HG03354 (cell line): ENCODE measurements at regions not wholly inside any gene's neighbourhood (a gene's known extent, or its start where the extent isn't known, plus 50 kb on each side); places are given as distances from the start of the nearest gene placed in this dataset.
"Not testable (repeated sequence)": the region's sequence is repeated elsewhere in the genome, so short reads cannot be mapped to it uniquely, and the experiment has no call there.

Source experiments
- ATAC-seq: cut with Tn5 transposase; IDR thresholded peaks from one replicate; pipeline ENCODE4 v1.9.1; 2021; ENCODE audit warnings: mild to moderate bottlenecking; ENCODE audit not compliant: unreplicated experiment, poor library complexity, severe bottlenecking

DNA sequence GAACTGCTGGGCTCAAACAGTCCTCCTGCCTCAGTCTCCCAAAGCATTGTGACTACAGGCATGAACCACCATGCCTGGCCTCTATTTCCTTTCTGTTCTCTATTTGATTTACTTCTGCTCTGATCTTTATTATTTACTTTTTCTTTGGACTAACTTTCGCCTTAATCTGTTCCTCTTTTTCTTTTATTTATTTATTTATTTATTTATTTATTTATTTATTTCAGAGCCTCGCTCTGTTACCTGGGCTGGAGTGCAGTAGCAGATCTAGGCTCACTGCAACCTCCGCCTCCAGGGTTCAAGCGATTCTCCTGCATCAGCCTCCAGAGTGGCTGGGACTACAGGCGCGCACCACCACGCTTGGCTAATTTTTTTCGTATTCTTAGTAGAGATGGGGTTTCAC is 1158.3 kb upstream of the GOT2 start:
- no peak for ATAC-seq

- ATAC-seq = no peak
Observed at GRCh38 chr16:59887856-59888255, 1153.7 kb upstream of the GOT2 start.

GRCh38 chr16:59886021-59886420 is 1151.9 kb upstream of the GOT2 start:
- no peak for ATAC-seq

- ATAC-seq = no peak
Observed at GRCh38 chr16:59881376-59881775, 1147.3 kb upstream of the GOT2 start.

DNA sequence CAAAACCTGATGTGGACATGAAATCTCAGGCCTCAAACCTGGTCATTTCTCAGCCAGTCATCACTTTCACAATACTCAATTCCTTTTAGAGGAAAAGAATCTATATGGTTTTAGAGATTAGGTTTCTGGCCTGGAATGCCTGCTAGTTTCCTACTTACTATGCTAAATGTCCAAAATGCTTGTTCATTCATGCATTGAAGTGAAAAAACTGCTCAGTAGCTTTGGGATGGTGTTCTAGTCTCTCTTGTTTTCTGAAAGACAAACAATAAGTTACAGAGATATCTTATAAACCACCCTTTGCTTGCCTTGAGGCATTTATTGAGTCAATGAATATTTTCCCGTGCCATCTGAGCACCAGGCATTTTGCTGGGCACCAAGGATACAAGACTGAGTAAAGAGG is 1146.5 kb upstream of the GOT2 start:
- no peak for ATAC-seq

DNA sequence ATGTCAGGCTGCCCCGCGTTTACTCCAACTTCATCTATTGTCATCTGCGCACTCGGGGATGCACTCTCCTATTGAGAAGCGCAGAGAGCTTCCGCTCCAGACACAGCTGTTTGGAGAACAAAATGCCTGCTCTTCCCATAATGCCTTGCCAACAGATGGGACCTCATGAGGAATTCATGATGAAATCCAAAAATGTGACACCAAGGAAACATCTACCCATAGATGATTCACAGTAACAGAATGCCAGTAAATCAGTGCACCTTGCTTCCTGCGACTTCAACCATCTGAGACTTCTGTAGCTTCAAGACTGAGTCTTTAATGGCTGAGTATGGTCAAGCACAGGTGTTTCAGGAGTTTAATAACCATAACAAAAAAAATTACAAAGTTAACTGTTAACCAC is 1144.9 kb upstream of the GOT2 start:
- ATAC-seq = no peak

DNA sequence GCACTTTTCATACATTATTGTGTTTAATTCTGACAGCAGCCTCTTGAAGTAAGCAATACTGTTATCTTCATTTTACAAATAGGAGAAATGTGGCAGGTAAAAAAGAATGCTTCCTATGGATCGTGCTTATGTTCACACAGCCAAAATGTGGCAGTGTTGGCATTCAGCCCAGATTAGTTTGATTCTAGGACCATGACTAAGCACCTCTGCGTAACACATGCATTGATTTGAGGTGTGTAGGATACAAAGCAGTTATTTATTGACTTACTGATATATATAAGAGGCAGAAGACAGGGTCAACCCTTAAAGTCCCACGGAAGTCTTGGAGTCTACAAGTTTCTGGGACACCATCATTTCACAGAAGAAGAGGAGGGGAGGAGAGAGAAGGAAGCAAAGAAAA is 1144.4 kb upstream of the GOT2 start:
- no peak for ATAC-seq

- ATAC-seq = no peak
Observed at GRCh38 chr16:59864981-59865666, 1131.0 kb upstream of the GOT2 start.

DNA sequence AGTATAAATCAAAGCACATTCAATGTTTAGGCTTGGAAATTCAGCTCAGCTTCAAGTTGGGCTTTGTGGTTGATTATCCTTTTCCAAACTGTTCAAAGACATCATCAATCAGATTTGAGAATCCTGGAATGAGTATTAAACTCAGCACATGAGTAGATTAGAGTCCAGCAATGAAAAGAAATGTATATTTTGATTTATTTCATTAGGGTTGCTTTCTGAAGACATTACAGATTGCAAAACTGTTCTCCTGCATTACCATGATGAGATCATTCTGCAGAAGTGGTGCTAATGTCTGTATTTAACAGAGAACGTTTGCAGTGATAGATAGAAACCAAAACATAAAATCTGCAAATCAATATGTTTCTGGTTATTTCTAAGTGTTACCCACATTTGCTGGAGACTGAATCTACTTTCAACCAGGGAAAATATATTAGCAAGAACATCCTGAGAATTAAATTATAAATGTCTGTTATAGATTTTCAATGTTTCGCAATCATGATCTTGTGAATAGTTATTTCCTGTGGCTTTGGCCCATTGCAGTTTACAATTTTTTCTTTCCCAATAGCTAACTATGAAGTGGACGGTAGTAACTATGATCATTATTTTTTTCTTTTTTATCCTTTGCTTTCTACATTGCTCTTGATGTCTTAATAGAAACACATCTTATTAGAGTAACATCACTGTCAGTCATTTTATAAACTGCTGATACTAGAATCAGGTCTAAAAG is 1125.7 kb upstream of the GOT2 start:
- no peak for ATAC-seq

DNA sequence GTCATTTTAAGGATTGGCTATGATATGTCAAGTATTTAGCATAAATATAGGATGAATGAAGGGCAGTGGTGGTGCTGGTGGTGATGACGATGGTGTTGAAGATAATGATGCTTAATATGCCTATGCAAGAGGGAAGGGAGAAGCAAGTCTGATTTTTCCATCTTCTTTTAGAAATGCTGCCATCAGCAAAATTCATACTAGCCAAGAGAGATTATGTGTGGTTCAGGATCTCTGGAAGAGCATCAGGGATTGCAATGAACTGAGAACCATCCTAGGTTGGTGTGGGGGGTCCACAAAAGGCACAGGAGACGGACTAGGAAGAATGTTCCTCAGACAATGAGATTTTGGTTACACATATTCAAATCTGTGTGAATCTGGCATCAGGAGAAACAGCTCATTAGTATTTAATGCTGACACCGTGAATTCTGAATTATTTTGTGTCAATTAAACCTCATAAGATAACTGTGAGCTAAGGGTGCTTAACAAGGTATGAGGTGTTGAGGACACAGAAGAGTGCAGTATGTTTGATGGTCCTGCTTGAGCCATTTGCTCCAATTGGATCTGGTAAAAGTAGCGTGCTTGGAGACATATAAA is 1120.8 kb upstream of the GOT2 start:
- no peak for ATAC-seq

- no peak for ATAC-seq
Observed at GRCh38 chr16:59849716-59850115, 1115.6 kb upstream of the GOT2 start.

DNA sequence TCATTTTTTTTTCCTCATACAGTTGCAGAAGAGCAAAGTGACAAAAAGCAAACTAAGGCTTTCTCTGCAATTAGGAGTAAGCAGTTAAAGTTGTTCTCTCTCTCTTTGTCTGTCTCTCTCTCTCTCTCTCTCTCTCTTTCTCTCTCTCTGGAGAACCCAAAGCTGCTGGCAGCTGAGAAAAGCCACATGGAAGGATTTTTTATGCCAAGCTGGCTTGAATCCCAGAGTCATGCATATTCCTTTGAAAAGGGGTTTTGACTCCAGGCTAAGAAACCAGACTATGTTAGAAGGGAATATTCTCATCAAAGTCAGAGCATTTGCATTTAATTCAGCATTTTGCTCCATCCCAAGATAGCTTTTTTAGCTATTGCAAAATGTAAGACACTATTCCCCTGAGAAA is 1114.2 kb upstream of the GOT2 start:
- no peak for ATAC-seq

DNA sequence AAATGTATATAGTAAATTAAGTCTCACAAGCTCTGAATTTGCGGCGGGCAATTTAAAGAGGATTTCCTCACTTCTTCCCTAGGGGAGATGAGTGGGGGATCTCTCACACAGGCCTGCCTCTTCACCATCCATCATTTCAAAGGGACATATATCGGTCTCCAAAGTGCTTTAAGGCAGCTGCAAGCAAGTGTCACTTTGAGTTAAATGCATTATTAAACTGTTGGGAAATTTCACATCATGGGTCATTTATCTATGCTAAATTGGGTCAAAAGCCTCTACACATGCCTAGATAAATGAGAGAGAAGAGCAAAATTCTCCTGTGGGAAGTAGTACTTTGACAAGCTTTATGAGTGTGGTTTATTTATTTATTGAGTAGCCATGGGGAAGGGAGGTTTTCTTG is 1106.1 kb upstream of the GOT2 start:
- no peak for ATAC-seq

DNA sequence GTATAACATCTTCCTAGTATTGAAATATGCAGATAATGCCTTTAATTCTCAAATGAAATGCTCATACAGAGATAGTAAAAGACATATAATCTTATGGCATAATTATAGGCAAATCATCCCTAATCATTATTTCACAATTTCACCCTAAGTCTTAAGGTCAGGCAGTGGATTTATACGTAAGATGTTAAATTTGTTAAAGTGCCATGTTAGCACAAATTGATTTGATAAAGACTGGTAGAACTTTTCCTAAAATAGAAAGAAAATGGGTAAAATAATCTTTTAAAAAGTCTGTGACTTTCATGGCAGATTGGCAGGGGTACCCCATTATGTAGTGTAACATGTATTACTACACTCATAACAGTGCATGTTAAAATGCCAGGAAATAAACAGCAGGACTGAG is 1092.7 kb upstream of the GOT2 start:
- no peak for ATAC-seq

DNA sequence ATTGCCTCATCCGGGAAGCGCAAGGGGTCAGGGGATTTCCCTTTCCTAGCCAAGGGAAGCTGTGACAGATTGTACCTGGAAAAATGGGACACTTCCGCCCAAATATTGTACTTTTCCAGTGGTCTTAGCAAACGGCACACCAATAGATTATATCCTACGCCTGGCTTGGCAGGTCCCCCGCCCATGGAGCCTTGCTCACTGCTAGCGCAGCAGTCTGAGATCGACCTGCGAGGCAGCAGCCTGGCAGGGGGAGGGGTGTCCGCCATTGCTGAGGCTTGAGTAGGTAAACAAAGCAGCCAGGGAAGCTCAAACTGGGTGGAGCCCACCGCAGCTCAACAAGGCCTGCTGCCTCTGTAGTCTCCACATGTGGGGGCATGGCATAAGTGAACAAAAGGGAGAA is 1075.4 kb upstream of the GOT2 start:
- not testable (repeated sequence) for ATAC-seq

DNA sequence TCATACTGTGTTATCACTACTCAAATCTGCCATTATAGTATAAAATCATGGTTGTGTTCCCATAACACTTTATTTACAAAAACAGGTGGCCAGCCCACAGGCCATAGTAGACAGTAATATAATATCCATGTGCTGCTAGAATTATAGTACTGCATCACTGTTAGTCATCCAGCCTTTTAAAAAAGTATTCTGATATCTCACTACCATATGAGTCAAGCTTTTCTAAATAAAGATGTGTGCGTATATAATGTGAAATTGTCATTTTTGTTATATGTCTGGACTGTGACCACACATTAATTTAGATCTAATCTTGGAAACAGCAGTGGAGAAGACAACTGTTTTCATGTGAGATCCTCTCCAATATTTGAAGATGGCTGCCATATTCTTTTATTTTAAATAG is 1049.1 kb upstream of the GOT2 start:
- ATAC-seq = no peak

- no peak for ATAC-seq
Observed at GRCh38 chr16:59773330-59773729, 1039.2 kb upstream of the GOT2 start.

GRCh38 chr16:59759296-59759695 is 1025.2 kb upstream of the GOT2 start:
- no peak for ATAC-seq

DNA sequence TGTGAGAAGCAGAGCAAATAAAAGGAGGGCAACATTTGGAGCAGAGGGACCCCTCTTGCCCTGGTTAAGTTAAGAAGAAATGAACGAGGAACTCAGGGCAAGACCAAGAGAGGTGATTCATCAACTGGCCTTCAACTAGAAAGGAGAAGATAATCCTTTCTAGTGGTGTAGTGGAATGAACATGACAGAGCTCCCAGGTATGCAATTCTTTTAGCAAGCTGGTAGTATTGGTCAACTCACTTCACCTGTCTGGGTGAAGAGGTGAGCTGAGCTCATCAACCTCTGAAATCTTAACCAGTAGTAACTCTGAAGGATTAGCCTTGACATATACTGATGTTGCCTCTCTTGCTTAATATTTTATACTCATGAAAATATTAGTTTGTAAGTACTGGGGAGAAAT is 1024.7 kb upstream of the GOT2 start:
- ATAC-seq = no peak

DNA sequence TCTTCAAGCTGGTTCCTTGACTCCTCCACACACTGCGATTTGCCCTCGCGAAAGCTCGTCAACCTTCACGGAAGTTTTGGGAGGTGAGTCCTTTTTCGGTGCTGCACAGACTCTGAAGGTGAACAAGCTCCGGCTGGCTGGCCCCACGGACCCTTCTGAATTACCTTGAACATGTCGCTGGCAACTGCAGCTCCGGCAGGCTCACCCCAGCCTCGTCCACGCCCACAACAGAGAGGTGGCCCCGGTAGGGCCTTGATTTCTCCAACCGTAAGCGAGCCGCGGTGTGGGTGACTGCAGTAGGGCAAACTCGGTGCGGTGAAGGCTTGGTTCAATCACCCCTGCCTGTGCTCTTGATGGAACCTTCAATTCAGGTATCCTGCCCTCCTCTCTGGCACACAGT is 1020.7 kb upstream of the GOT2 start:
- no peak for ATAC-seq

DNA sequence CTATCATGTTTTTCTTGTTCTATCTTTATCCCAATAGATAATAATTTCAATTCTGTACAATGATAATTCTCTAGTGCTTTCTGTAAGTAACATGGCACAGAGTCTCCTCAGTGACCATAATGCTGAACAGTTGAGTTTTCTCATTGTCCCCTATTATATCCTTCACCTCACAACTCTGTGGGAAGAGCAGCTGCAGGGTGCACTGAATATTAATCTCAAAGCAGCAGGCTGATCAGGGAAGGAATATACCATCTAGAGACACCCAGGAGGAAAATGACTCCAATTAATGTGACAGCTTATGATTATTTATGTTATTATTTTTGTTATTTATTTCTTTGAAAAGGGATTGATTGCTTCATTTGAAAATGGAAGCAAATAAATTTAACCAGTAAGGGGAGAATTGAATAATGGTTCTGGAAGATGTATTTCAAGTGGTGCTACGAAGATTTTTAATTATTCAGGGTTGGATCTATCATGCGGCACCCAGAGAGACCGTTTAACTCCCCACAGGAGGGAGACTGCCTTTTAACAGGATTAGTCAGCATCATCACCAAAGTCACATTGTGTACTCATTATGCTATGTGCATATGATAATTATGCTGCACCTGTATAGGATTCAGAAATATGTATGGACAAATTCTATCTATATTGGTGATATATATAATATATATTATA is 1015.7 kb upstream of the GOT2 start:
- ATAC-seq = no peak
